Right atrium auricular region (tissue), 2 donors: ENCODE measurements at regions not wholly inside any gene's neighbourhood (a gene's known extent, or its start where the extent isn't known, plus 50 kb on each side); places are given as distances from the start of the nearest gene placed in this dataset.

ENCODE experiments used
- DNase-seq: peaks from one replicate; pipeline ENCODE4 v3.0.0-alpha.2; 2019; ENCODE audit warnings: low spot score
- H3K27ac ChIP-seq, 2 donors: fragments of 200-600 bp; sonication (generic); 1 replicate in 1 of 2; 2 replicates in 1 of 2; pipeline ENCODE4 v1.5.1; 2016 to 2019
- H3K27me3 ChIP-seq, 2 donors: fragments of 200-600 bp; sonication (generic); one replicate each; pipeline versions ENCODE4 v1.5.1 to v1.6.0; 2017 to 2019
- H3K36me3 ChIP-seq: fragments of 200-600 bp; sonication (generic); one replicate; pipeline ENCODE4 v1.5.1; 2016
- H3K4me1 ChIP-seq, 2 donors: fragments of 200-600 bp; sonication (generic); one replicate each; pipeline versions ENCODE4 v1.5.1 to v1.6.0; 2017 to 2019
- H3K4me3 ChIP-seq, 2 donors: fragments of 200-600 bp; sonication (generic); 1 replicate in 1 of 2; 2 replicates in 1 of 2; pipeline ENCODE4 v1.5.1; 2017 to 2019; ENCODE audit warnings: mild to moderate bottlenecking in 1 of 2, moderate library complexity in 1 of 2
- H3K9me3 ChIP-seq, 2 donors: fragments of 200-600 bp; sonication (generic); one replicate each; pipeline ENCODE4 v1.5.1; 2019
- CTCF ChIP-seq, 2 donors: fragments of 200-600 bp; sonication (generic); IDR thresholded peaks; one replicate each; pipeline ENCODE4 v1.5.1; 2019; ENCODE audit warnings: antibody characterized with exemption in 2 of 2

GRCh38 chr7:46939558-46939957 is 642.4 kb downstream of the TNS3 start:
- no peak for DNase-seq
- no peak overlapping the region for H3K27ac ChIP-seq
- H3K4me3 ChIP-seq, result no peak overlapping the region
- H3K27me3 ChIP-seq, result no peaks in the 10 kb centered on the region
- H3K36me3 ChIP-seq, result no peaks in the 10 kb centered on the region
- TF ChIP-seq CTCF (IDR thresholded peaks at IDR 0.05), result no peak
- H3K4me1 ChIP-seq, result peaks cover 0 to 7% of the 10 kb centered on the region in 2 donors
- H3K9me3 ChIP-seq, result no peaks in the 10 kb centered on the region

GRCh38 chr7:46939089-46939488 is 642.8 kb downstream of the TNS3 start:
- TF ChIP-seq CTCF (IDR thresholded peaks at IDR 0.05), result no peak
- no peak overlapping the region for H3K27ac ChIP-seq
- no peaks in the 10 kb centered on the region for H3K27me3 ChIP-seq
- H3K4me3 ChIP-seq, result no peak overlapping the region
- H3K9me3 ChIP-seq, result no peaks in the 10 kb centered on the region
- H3K36me3 ChIP-seq, result no peaks in the 10 kb centered on the region
- DNase-seq, result no peak
- peaks cover 0 to 7% of the 10 kb centered on the region in 2 donors for H3K4me1 ChIP-seq

- H3K27me3 ChIP-seq, result no peaks in the 10 kb centered on the region
- peaks cover 0 to 20% of the 10 kb centered on the region in 2 donors for H3K4me1 ChIP-seq
- H3K27ac ChIP-seq, result peak overlapping the region in 1 of 2 donors; percentile 25
- no peak overlapping the region for H3K4me3 ChIP-seq
- no peak for TF ChIP-seq CTCF (IDR thresholded peaks at IDR 0.05)
- no peak for DNase-seq
- H3K9me3 ChIP-seq, result no peaks in the 10 kb centered on the region
- H3K36me3 ChIP-seq, result no peaks in the 10 kb centered on the region
Observed at GRCh38 chr7:46937826-46938225, 644.1 kb downstream of the TNS3 start.

GRCh38 chr7:46934198-46934825 is 647.6 kb downstream of the TNS3 start:
- H3K27ac ChIP-seq, result peak overlapping the region in 1 of 2 donors; percentile 60
- no peaks in the 10 kb centered on the region for H3K27me3 ChIP-seq
- H3K4me3 ChIP-seq, result no peak overlapping the region
- DNase-seq, result no peak
- peaks cover 0 to 29% of the 10 kb centered on the region in 2 donors for H3K4me1 ChIP-seq
- no peaks in the 10 kb centered on the region for H3K9me3 ChIP-seq
- no peaks in the 10 kb centered on the region for H3K36me3 ChIP-seq
- TF ChIP-seq CTCF (IDR thresholded peaks at IDR 0.05), result no peak

- no peak for DNase-seq
- no peak for TF ChIP-seq CTCF (IDR thresholded peaks at IDR 0.05)
- Histone ChIP-seq H3K4me3 (no peak overlapping the region), H3K27me3 (no peaks in the 10 kb centered on the region), H3K9me3 (no peaks in the 10 kb centered on the region), H3K4me1 (peaks cover 0 to 29% of the 10 kb centered on the region in 2 donors), H3K36me3 (no peaks in the 10 kb centered on the region), H3K27ac (peak overlapping the region in 1 of 2 donors; percentile 60)
Observed at GRCh38 chr7:46933596-46933995, 648.3 kb downstream of the TNS3 start.
